HG02588 (cell line): ENCODE measurements at regions not wholly inside any gene's neighbourhood (a gene's known extent, or its start where the extent isn't known, plus 50 kb on each side); places are given as distances from the start of the nearest gene placed in this dataset.
A peak's percentile ranks its signal among the peaks of the same experiment; 100 is the strongest.
"Not testable (repeated sequence)": the region's sequence is repeated elsewhere in the genome, so short reads cannot be mapped to it uniquely, and the experiment has no call there.

ENCODE experiments used
- ATAC-seq: cut with Tn5 transposase; IDR thresholded peaks from one replicate; pipeline ENCODE4 v1.9.1; 2021; ENCODE audit warnings: mild to moderate bottlenecking, moderate library complexity; ENCODE audit not compliant: unreplicated experiment

DNA sequence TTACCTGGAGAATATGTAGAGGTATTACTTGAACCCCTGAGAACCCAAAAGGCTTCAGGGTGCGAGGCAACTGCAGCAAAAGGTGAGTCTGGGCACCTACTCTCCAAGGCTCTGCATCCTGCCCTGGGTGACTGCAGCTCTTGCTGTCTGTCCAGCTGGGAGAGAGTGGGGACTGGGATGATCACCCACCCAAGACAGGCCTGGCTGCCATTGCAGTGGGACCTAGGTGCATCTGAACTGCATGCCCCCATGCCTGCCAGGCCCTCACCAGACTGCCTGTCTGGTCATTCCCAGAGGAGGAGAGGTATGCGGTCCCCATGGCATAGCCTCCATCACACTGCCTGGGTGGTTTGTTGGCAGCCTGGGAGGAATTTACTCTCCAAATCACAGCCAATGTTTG is 563.9 kb downstream of the TFAP2A start:
- no peak for ATAC-seq

DNA sequence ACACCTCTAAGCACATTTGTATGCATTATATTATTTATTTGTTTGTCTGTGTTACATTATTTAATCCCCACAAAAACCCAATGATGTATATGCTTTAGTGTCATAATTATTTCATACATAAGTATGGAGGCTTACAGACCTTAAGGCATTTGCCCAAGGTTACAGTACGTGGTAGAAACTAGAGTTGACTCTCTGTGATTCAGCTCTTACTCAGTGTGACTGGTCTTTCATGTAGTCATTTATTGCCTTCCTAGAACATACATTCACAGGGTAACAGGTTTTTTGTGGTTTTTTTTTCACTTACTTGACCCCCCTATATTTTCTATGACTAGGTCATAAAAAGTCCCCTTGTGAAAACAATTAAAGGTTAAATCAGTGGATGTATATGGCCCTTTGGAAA is 566.8 kb downstream of the TFAP2A start:
- ATAC-seq: no peak

DNA sequence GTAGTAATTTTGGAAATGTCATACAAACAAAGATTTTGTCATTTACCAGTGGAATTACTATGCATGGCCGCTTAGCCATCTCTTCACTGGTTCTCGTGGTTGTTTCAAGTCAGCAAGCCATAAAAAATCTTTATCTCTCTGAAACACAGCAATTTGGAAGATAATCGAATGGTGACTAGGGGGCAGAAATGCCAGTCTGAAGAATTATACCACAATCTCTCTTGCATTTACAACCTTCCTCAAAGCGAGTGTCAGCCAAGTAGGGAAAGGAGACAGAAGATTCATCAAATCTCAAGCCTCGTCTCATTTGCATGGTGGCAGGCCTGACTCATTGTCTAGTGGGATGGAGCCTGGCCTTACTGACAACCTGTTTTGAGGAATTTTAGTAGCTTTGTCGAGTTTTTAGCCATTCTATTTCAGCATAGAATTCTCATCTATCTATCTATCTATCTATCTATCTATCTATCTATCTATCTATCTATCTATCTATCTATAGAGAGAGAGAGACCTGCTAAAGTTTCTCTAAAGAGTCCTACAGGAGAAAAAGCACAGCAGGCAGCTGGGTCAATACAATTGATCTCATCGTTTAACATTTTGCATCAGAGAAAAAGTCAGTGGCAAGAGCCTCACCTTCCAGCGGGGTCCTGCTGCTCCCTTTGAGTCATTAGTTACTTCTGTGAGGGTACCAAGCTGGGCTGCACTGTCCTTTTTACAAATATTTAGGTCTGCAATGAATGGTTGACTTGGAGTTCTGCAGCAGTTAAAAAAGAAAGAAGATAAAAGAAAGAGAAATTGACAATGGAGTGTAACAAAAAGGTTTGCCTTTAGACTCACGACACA is 572.8 kb downstream of the TFAP2A start:
- ATAC-seq: no peak

DNA sequence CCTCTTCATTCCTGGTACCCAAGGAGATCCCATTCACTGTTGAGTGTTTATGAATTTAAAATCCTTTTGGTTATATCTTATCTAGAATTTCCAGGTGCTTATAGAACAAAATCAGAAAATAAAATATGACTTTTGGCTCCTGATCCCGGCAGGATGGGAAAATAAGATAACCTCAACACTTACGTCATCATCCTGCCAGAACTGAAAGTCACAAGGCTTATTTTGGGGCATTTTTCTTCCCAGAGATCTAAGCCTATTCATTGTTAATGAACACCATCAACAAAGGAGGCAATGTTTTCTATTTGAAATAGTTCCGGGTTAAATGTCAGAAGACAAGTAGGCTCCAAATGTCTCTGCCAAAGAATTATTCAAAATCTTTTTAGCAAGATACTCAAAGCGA is 580.6 kb downstream of the TFAP2A start:
- ATAC-seq: no peak

DNA sequence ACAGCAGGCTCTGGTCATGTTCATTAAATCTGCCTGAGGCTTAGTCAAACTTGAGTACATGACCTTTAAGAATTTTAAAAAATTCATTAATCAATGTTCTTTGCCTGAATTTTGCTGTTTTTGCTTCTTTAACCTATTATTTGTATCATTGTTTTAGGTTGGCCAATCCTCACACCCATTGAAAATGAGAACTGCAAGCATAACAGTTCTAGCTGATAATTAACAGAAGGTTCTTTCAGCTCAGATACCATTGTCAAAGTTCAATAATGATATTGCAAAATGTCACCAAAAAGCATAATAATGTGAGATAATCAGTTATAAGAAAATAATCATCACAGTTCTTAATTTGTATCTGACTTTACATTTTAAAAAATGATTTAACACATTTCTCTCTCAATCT is 583.1 kb downstream of the TFAP2A start:
- no peak for ATAC-seq

DNA sequence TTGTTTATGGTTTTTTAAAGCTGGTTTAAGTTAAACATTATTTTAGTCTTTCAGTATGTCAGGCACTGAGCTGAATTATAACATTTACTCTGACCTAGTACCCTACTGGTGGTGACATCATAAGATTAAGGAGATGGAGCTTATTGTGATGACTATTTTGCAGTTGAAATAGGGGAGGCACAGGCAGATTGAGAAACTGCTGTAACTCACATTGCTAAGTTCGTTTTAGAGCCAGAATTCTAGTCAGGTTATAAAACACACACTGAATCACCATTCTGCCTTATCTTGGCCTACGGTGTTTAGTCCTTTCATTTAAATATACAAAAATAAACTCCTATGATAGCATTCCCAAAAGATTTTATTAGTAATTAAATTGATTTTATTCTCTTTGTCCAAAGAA is 584.1 kb downstream of the TFAP2A start:
- no peak for ATAC-seq

DNA sequence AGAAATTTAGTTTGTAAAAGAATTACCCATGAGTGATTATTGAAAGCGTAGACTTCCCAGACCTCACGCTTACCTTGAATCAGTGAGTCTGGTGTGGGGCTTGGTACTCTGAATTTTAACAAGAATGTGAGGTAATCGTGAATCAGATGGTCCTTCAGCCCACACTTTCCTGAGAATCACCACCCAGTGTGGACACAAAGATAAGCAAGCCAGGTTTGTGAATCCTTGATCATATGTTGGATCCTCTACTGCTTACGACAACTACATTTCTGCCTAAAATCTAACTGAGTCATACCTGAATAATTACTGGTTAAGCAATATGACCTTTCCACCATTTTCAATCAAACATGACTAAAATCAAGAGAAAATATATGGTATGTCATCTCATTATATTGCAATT is 589.3 kb downstream of the TFAP2A start:
- ATAC-seq: no peak

DNA sequence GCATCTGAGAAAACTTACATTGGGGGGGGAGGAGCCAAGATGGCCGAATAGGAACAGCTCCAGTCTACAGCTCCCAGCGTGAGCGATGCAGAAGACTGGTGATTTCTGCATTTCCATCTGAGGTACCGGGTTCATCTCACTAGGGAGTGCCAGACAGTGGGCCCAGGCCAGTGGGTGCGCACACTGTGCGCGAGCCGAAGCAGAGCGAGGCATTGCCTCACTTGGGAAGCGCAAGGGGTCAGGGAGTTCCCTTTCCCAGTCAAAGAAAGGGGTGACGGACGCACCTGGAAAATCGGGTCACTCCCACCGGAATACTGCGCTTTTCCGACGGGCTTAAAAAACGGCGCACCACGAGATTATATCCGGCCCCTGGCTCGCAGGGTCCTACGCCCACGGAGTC is 604.1 kb downstream of the TFAP2A start:
- ATAC-seq: not testable (repeated sequence)

DNA sequence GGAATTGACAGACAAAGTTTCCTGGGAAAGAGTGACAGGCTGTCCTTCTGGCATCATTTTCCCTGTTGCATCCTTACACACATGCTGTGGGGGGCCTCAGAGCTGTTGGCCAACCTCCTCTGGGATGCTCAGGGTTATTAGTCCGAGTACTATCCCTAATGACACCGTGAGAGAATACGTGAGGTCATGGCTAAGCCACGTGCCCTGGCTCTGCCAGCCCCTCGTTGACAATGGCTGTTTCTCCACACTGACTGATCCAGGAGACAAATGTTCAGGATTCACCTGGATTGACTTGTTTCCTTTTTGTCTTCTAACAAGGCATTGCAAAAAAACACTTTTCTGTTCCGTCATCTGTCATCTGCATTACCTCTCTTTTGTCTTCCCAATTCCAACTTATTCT is 604.6 kb downstream of the TFAP2A start:
- ATAC-seq: no peak

DNA sequence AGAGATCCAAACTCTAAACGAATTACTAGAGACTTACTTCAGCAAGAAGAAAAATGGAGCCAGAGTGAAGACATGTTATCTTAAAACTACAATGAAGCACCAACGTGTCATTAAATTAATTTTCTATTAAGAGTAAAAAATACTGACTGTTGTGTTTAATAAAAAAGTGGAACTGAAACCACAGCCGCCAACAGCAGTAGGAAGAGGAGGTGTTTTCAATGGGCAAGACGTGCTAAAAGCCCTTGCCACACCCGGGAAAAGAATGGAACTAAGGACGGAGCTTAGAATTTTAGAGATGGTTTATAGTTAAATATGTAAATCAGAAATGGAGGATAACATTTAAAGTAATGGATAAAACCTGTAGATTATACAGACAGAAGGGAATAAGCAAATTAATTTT is 608.7 kb downstream of the TFAP2A start:
- no peak for ATAC-seq

DNA sequence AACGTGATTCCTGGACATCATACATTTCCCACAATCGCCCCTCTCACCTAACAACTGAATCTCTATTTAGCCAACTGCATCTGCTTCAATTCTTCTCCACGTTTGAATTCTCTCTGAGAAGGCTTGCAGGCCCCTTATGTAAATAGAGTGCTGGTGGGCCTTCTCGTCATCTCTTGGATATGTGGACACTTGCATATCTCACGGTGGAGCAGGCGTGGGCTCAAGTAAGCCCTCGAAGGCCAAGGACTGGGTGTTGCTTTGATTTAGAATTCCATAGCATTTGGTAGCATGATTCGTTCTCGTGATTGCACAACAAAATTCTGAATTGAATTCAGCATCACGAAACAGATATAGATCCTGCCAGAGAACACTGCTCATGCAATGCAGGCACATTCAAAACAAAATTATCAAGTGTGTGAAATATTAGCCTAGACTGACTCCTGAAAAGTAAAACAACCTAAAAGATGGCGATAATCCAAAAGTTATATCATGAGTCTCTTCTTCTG is 613.6 kb downstream of the TFAP2A start:
- ATAC-seq: no peak

DNA sequence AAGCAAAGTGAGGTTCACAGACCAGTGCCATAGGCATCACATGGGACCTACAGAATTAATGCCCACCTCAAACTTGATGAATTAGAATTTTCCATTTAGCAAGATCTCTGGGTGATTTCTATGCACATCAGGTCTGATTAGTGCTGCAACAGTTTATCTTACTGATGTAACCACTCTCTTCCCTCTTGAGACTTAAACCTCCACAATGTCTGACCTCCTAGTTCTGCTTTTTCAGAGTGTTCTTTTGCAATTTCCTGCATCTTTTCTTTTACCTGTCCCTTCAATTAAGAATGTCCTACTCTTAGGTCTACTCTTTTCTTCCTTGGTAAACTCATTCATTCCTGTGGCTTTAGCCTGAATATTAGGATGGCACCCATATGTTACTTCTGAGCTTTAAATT is 615.3 kb downstream of the TFAP2A start:
- ATAC-seq: no peak

DNA sequence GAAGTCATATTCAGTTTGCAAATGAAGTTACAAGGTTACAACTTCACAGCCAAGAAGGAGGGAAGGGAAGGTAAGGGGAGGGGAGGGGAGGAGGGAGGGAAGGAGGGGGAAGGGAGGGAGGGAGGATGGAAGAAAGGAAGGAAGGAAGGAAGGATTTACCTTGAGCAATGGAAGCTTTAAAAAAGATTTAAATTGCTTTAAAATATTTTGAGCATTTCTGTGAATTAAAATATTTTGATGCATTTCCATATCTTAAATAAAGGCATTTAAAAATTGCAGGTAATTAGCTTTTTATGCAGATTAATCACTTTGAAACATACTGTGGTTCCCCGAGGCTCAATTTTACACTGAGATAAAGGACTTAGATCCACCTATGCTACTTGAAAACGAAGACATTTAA is 618.0 kb downstream of the TFAP2A start:
- no peak for ATAC-seq

DNA sequence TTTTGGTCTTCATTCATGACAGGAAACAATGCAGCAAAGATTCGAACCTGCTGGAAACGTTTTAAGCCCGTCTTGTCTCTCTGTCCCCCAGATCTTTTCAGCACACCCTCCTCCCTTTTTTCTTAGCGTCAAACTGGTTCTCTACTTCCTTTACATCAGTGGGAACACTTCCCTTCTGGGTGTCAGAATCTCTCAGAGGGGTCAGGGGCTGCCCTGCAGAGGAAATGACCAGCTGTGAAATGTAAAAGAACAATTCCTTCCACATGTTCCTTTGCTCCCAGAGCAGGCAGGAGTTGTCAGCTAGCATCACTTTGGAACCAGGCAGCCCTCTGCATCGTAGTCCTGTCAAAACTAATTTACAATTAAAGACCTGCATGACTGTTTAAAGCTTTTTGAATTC is 619.0 kb downstream of the TFAP2A start:
- ATAC-seq: no peak

DNA sequence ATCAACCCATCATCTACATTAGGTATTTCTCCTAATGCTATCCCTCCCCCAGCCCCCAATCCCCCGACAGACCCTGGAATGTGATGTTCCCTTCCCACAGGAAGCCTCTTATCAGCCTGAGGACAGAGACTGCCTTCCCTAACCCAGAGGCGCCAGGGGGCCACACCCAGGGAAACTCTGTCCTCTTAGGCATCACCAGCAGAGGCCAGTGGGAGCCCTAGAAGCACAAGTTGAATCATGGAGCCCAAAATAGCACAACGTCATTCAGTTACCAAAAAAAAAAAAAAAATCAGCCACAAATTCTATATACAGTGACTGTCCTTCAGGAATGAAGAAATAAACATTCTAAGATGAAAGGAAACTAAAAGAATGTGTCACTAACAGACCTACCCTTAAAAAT is 625.7 kb downstream of the TFAP2A start:
- no peak for ATAC-seq

DNA sequence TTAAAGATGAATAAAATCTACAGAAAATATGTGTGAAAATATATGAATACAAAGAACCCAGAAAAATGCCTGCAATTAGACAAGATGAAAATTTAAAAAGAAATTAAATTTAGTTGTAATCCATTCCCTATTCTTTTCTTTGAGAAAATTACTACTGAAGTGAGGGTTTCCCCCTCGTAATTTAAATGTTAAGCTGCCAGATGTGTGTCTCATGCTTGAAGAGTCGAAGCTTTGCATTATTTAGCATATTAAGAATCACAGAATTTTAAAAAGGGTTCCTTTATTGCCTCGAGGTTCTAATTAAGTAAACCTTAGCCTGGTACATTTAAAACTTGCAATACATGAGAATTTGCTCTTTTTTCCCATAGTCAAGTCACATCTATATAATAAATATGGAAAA is 630.1 kb downstream of the TFAP2A start:
- no peak for ATAC-seq

DNA sequence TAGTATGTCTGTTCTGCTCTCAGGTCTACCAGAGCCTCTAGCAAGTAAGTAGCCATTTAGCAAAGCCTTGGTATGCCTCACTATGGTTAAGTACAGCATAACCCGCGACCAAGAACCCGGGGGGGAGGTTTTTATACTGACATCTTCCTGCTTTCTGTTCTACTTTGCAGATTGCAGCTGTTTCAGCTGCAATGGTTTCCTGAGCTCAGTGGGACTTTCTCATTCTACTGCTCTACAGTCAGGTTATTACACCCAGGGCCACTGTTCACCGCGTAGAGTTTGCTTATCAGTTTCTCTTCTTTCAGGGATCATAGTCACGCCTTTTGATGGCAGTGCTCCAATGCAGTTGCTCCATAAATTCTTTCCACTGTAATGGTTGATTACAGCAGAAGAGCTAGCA is 631.3 kb downstream of the TFAP2A start:
- no peak for ATAC-seq

DNA sequence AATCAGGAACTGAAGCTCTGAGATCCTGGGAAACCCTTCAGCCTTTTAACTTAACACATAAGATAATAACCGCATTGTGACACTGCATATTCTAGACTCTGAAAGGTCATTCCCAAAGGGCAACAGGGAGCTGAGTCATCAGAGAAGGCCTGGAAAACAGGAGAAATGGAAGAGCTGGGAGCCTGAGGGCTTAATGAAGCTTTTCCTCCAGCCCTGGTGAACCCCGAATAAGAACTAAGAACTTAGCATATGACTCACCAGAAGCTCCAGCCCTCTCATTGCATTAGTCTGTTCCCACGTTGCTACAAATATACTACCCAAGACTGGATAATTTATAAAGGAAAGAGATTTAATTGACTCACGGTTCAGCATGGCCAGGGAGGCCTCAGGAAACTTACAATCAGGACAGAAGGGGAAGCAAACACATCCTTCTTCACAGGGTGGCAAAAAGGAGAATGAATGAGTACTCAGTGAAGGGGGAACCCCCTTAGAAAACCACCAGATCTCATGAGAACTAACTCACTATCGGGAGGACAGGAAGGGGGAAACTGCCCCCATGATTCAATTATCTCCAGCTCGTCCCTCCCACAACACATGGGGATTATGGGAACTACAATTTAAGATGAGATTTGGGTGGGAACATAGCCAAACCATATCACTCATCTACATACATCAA is 648.5 kb downstream of the TFAP2A start:
- ATAC-seq: peak; percentile 77

DNA sequence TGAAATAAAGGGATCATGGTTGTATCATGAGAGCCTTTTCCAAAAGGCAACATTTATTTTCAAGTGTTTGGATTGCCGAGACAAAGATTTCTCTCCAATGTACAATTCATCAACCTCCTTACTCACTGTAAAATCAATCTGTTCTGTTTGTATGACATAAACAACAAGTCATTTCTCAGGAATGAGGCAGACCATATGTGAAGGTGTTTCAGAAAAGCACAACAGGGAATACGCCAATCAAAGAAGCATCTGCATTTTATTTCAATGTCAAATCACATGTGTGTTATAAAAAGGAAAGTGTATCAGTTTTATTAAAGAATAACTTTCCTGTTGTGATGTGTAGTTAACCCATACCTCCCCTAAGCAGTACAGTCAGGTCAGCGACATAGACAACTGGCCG is 653.7 kb downstream of the TFAP2A start:
- ATAC-seq: no peak

DNA sequence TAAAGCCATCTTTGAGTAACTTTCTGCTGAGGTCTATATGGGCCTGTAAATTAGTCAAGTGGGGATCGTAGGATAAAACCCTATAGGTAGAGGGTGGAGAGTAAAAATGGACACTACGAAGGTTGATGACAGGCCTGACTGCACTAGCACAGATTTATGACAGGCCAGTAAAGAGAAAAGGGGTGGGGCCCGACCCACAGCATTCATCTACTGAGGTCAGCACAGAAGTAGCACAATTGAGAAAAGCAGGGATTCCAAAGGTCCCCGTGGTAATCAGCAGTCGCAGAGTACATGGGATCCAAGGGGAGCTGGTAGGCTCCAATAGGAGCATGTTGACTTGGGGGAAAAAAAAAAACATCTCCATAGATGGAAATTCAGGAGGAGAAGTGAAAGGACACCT is 660.4 kb downstream of the TFAP2A start:
- no peak for ATAC-seq

DNA sequence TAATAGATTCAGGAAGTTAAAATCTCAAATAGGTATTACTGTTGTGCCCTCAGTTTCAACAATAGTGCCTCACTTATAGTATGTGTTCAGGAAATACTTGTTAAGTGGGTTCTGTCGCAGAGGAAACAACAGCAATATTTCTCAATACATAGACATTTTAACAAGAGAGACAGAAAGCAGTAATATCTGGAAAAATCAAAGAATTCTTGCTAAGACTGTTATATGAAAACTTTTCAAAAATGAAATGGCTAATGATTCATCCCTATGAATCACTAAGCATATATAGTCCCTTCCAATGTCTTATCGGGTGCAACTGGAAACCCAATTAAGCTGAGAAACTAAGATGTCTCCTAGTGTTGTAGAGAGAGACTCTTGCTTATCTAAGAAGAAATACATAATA is 668.9 kb downstream of the TFAP2A start:
- ATAC-seq: no peak

DNA sequence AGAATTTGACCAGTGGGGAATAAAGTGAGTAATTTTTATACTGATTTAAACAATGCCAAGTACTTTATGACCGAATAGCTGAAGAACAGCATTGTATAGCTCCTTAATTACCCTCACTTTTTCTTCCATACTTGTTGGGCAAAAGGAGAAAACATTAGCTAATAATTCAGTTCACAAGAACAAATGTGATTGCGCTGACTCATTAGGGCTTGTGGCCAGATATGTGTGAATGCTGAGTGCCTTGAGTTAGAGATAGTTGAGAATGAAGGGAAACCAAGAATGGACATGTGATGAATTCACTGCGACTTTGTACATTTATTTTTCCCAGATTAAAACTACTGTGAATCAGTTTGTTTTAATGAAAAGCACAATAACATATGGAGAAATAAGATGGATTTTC is 669.4 kb downstream of the TFAP2A start:
- ATAC-seq: no peak
